Neural progenitor cell (in vitro differentiated cells): ENCODE measurements at regions not wholly inside any gene's neighbourhood (a gene's known extent, or its start where the extent isn't known, plus 50 kb on each side); places are given as distances from the start of the nearest gene placed in this dataset.

Experiments used
- EZH2 ChIP-seq: fragments of 200-600 bp; sonication (generic); IDR thresholded peaks from 2 replicates; pipeline ENCODE4 v1.6.1; 2017; ENCODE audit warnings: antibody characterized with exemption, mild to moderate bottlenecking, moderate library complexity
- EZH2phosphoT487 ChIP-seq: fragments of 200-600 bp; sonication (generic); IDR thresholded peaks from 2 replicates; pipeline ENCODE4 v1.6.1; 2017; ENCODE audit warnings: antibody characterized with exemption
- TF ChIP-seq, protein P1 (sequence below): fragments of 200-600 bp; sonication (generic); IDR thresholded peaks from 2 replicates; pipeline ENCODE4 v1.5.1; 2017; ENCODE audit warnings: antibody characterized with exemption, mild to moderate bottlenecking

DNA sequence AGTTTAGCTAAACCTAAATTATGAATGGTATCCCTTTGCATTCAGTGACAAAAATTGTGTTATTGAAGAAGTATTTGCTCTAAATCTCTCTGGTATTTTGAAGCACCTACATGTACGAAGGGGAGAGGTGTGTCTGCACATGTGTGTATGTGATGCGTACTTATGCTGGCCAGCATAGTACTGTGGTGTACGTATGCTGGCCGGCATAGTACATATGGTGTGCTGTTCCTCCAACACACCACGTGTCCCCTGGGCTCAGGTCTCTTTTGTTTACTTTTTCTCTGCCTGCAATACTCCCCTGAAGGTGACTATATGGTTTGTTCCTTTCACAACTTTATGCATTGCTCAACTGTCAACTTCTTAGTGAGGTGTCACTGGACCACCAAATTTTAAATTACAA lies 360.3 kb downstream of the CRPPA start:
- TF ChIP-seq, protein P1, sequence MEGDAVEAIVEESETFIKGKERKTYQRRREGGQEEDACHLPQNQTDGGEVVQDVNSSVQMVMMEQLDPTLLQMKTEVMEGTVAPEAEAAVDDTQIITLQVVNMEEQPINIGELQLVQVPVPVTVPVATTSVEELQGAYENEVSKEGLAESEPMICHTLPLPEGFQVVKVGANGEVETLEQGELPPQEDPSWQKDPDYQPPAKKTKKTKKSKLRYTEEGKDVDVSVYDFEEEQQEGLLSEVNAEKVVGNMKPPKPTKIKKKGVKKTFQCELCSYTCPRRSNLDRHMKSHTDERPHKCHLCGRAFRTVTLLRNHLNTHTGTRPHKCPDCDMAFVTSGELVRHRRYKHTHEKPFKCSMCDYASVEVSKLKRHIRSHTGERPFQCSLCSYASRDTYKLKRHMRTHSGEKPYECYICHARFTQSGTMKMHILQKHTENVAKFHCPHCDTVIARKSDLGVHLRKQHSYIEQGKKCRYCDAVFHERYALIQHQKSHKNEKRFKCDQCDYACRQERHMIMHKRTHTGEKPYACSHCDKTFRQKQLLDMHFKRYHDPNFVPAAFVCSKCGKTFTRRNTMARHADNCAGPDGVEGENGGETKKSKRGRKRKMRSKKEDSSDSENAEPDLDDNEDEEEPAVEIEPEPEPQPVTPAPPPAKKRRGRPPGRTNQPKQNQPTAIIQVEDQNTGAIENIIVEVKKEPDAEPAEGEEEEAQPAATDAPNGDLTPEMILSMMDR = no peak
- no peak for TF ChIP-seq EZH2
- TF ChIP-seq EZH2phosphoT487 = no peak
